Islet precursor cell (in vitro differentiated cells): ENCODE measurements at regions not wholly inside any gene's neighbourhood (a gene's known extent, or its start where the extent isn't known, plus 50 kb on each side); places are given as distances from the start of the nearest gene placed in this dataset.
"Not testable (repeated sequence)": the region's sequence is repeated elsewhere in the genome, so short reads cannot be mapped to it uniquely, and the experiment has no call there.

ENCODE experiments used
- DNase-seq: peaks from one replicate; pipeline ENCODE4 v3.0.0-alpha.2; 2018

- no peak for DNase-seq
Observed at GRCh38 chr3:56954125-56954524, 106.3 kb upstream of the SPATA12 start.

- DNase-seq = no peak
Observed at GRCh38 chr3:56952846-56953245, 107.6 kb upstream of the SPATA12 start.

GRCh38 chr3:56952061-56952460 is 108.4 kb upstream of the SPATA12 start:
- no peak for DNase-seq

GRCh38 chr3:56951366-56951765 is 109.1 kb upstream of the SPATA12 start:
- DNase-seq = no peak

GRCh38 chr3:56945378-56945777 is 115.1 kb upstream of the SPATA12 start:
- not testable (repeated sequence) for DNase-seq

GRCh38 chr3:56942523-56942922 is 117.9 kb upstream of the SPATA12 start:
- no peak for DNase-seq

GRCh38 chr3:56940976-56941375 is 119.5 kb upstream of the SPATA12 start:
- no peak for DNase-seq

GRCh38 chr3:56940321-56940720 is 120.1 kb upstream of the SPATA12 start:
- DNase-seq = no peak

GRCh38 chr3:56939834-56940233 is 120.6 kb upstream of the SPATA12 start:
- no peak for DNase-seq

GRCh38 chr3:56938530-56938929 is 121.9 kb upstream of the SPATA12 start:
- no peak for DNase-seq

GRCh38 chr3:56937580-56937979 is 122.9 kb upstream of the SPATA12 start:
- no peak for DNase-seq

- no peak for DNase-seq
Observed at GRCh38 chr3:56935811-56936210, 124.7 kb upstream of the SPATA12 start.

- DNase-seq = not testable (repeated sequence)
Observed at GRCh38 chr3:56934481-56934880, 126.0 kb upstream of the SPATA12 start.

GRCh38 chr3:56933803-56934202 is 126.7 kb upstream of the SPATA12 start:
- DNase-seq = no peak

GRCh38 chr3:56932866-56933265 is 127.6 kb upstream of the SPATA12 start:
- DNase-seq = no peak

- no peak for DNase-seq
Observed at GRCh38 chr3:56931836-56932235, 128.6 kb upstream of the SPATA12 start.

GRCh38 chr3:56930706-56931105 is 129.0 kb upstream of the ARHGEF3 start:
- DNase-seq = no peak

GRCh38 chr3:56929809-56930615 is 128.3 kb upstream of the ARHGEF3 start:
- DNase-seq = no peak

GRCh38 chr3:56928379-56929068 is 126.8 kb upstream of the ARHGEF3 start:
- DNase-seq = peak; percentile 79

- no peak for DNase-seq
Observed at GRCh38 chr3:56927855-56928254, 126.1 kb upstream of the ARHGEF3 start.

- DNase-seq = no peak
Observed at GRCh38 chr3:56926947-56927282, 125.2 kb upstream of the ARHGEF3 start.

GRCh38 chr3:56926243-56926946 is 124.6 kb upstream of the ARHGEF3 start:
- DNase-seq = peak; percentile 89

- not testable (repeated sequence) for DNase-seq
Observed at GRCh38 chr3:56924700-56925099, 123.0 kb upstream of the ARHGEF3 start.
